ENCODE measurements at regions not wholly inside any gene's neighbourhood (a gene's known extent, or its start where the extent isn't known, plus 50 kb on each side); places are given as distances from the start of the nearest gene placed in this dataset.

- no peak for TF ChIP-seq CTCF (IDR thresholded peaks at IDR 0.05)
- no peak for TF ChIP-seq EZH2 (IDR thresholded peaks at IDR 0.05; ENCODE audit: borderline replicate concordance, insufficient read depth, low read depth, low read length, poor library complexity, severe bottlenecking)
These were observed 76.1 kb upstream of the PITRM1 start for GRCh38 chr10:3248526-3249306.

All from B cell (primary cell).